ENCODE measurements at regions not wholly inside any gene's neighbourhood (a gene's known extent, or its start where the extent isn't known, plus 50 kb on each side); places are given as distances from the start of the nearest gene placed in this dataset.
A peak's percentile ranks its signal among the peaks of the same experiment; 100 is the strongest.

- H3K9me3 Mint-ChIP-seq (ENCODE audit: low read depth), result no peaks in the 10 kb centered on the region
- DNase-seq (ENCODE audit: low spot score), result no peak
- no peak overlapping the region for H3K4me3 Mint-ChIP-seq (ENCODE audit: unreplicated experiment)
- no peak for TF ChIP-seq CTCF (IDR thresholded peaks at IDR 0.05)
- no peaks in the 10 kb centered on the region for H3K36me3 Mint-ChIP-seq (ENCODE audit: low read depth)
- H3K4me1 Mint-ChIP-seq (ENCODE audit: low read depth), result no peaks in the 10 kb centered on the region
- peaks cover 66% of the 10 kb centered on the region for H3K27me3 Mint-ChIP-seq (ENCODE audit: low read depth)
- no peak overlapping the region for H3K27ac Mint-ChIP-seq (ENCODE audit: unreplicated experiment)
Measured at GRCh38 chr6:99741092-99741491, 134.5 kb downstream of the PRDM13 start.

- DNase-seq (ENCODE audit: low spot score), result no peak
- H3K27me3 Mint-ChIP-seq (ENCODE audit: low read depth), result peaks cover 68% of the 10 kb centered on the region
- no peaks in the 10 kb centered on the region for H3K4me1 Mint-ChIP-seq (ENCODE audit: low read depth)
- no peak for TF ChIP-seq CTCF (IDR thresholded peaks at IDR 0.05)
- no peaks in the 10 kb centered on the region for H3K9me3 Mint-ChIP-seq (ENCODE audit: low read depth)
- H3K27ac Mint-ChIP-seq (ENCODE audit: unreplicated experiment), result no peak overlapping the region
- H3K4me3 Mint-ChIP-seq (ENCODE audit: unreplicated experiment), result no peak overlapping the region
- H3K36me3 Mint-ChIP-seq (ENCODE audit: low read depth), result no peaks in the 10 kb centered on the region
Measured at GRCh38 chr6:99743647-99744046, 137.0 kb downstream of the PRDM13 start.

- Mint-ChIP-seq H3K27me3 (ENCODE audit: low read depth) (peaks cover 64% of the 10 kb centered on the region), H3K9me3 (ENCODE audit: low read depth) (no peaks in the 10 kb centered on the region), H3K36me3 (ENCODE audit: low read depth) (no peaks in the 10 kb centered on the region), H3K4me1 (ENCODE audit: low read depth) (no peaks in the 10 kb centered on the region), H3K4me3 (ENCODE audit: unreplicated experiment) (no peak overlapping the region), H3K27ac (ENCODE audit: unreplicated experiment) (no peak overlapping the region)
- no peak for DNase-seq (ENCODE audit: low spot score)
- no peak for TF ChIP-seq CTCF (IDR thresholded peaks at IDR 0.05)
Measured at GRCh38 chr6:99745651-99746050, 139.0 kb downstream of the PRDM13 start.

GRCh38 chr6:99746261-99746895 is 139.7 kb downstream of the PRDM13 start:
- no peak for DNase-seq (ENCODE audit: low spot score)
- Mint-ChIP-seq H3K27ac (ENCODE audit: unreplicated experiment) (no peak overlapping the region), H3K27me3 (ENCODE audit: low read depth) (peaks cover 60% of the 10 kb centered on the region), H3K4me3 (ENCODE audit: unreplicated experiment) (no peak overlapping the region), H3K9me3 (ENCODE audit: low read depth) (no peaks in the 10 kb centered on the region), H3K36me3 (ENCODE audit: low read depth) (no peaks in the 10 kb centered on the region), H3K4me1 (ENCODE audit: low read depth) (no peaks in the 10 kb centered on the region)
- TF ChIP-seq CTCF (IDR thresholded peaks at IDR 0.05), result peak; percentile 91

- no peaks in the 10 kb centered on the region for H3K36me3 Mint-ChIP-seq (ENCODE audit: low read depth)
- peaks cover 27% of the 10 kb centered on the region for H3K27me3 Mint-ChIP-seq (ENCODE audit: low read depth)
- no peak for DNase-seq (ENCODE audit: low spot score)
- H3K9me3 Mint-ChIP-seq (ENCODE audit: low read depth), result no peaks in the 10 kb centered on the region
- H3K4me3 Mint-ChIP-seq (ENCODE audit: unreplicated experiment), result no peak overlapping the region
- H3K27ac Mint-ChIP-seq (ENCODE audit: unreplicated experiment), result no peak overlapping the region
- H3K4me1 Mint-ChIP-seq (ENCODE audit: low read depth), result no peaks in the 10 kb centered on the region
- TF ChIP-seq CTCF (IDR thresholded peaks at IDR 0.05), result no peak
Measured at GRCh38 chr6:99761711-99762110, 155.1 kb downstream of the PRDM13 start.
